Peyer's patch (tissue), 4 donors: ENCODE measurements at regions not wholly inside any gene's neighbourhood (a gene's known extent, or its start where the extent isn't known, plus 50 kb on each side); places are given as distances from the start of the nearest gene placed in this dataset.

Source experiments
- CTCF ChIP-seq, 6 experiments: fragments of 450-650 bp in 4 of 6; fragments of 200-600 bp in 2 of 6; sonication (generic) in 1 of 6; IDR thresholded peaks; one replicate each; pipeline ENCODE4 v1.5.1; 2017 to 2019; ENCODE audit warnings: antibody characterized with exemption in 6 of 6, mild to moderate bottlenecking in 3 of 6, moderate library complexity in 1 of 6
- POLR2A ChIP-seq, 2 donors: fragments of 450-650 bp; IDR thresholded peaks; one replicate each; pipeline ENCODE4 v1.5.1; 2017; ENCODE audit warnings: antibody characterized with exemption in 2 of 2, mild to moderate bottlenecking in 2 of 2, moderate library complexity in 2 of 2

- TF ChIP-seq CTCF (IDR thresholded peaks at IDR 0.05): peak in 3 of 6 experiments; percentile 32 to 54 (median 45)
- no peak for TF ChIP-seq POLR2A (IDR thresholded peaks at IDR 0.05)
Observed at GRCh38 chr5:104178829-104179456, 616.4 kb upstream of the NUDT12 start.
